H1 (cell line): ENCODE measurements at regions not wholly inside any gene's neighbourhood (a gene's known extent, or its start where the extent isn't known, plus 50 kb on each side); places are given as distances from the start of the nearest gene placed in this dataset.

ENCODE experiments used
- BRCA1 ChIP-seq: IDR thresholded peaks from 2 replicates; pipeline ENCODE4 v1.6.1; 2012; ENCODE audit warnings: low read depth, low read length, improper control_type of control experiment
- NANOG ChIP-seq: IDR thresholded peaks from 2 replicates; pipeline ENCODE4 v1.6.1; 2011; ENCODE audit warnings: low read length, low read depth, mild to moderate bottlenecking, inconsistent platforms; ENCODE audit not compliant: insufficient read depth, poor library complexity, severe bottlenecking
- PHF8 ChIP-seq: fragments of 200-600 bp; sonication (generic); conservative IDR thresholded peaks from 2 replicates; pipeline ENCODE4 v1.7.1; 2012; ENCODE audit warnings: low read depth, mild to moderate bottlenecking, inconsistent platforms, low read length, moderate library complexity
- RFX5 ChIP-seq: IDR thresholded peaks from 2 replicates; pipeline ENCODE4 v1.6.1; 2011; ENCODE audit warnings: low read depth, low read length, improper control_type of control experiment, borderline replicate concordance
- SAP30 ChIP-seq: fragments of 300-600 bp; sonication (generic); IDR thresholded peaks from 2 replicates; pipeline ENCODE4 v1.7.1; 2012; ENCODE audit warnings: low read length, moderate library complexity, mild to moderate bottlenecking, inconsistent platforms; ENCODE audit not compliant: insufficient read depth, insufficient replicate concordance
- TEAD4 ChIP-seq: IDR thresholded peaks from 2 replicates; pipeline ENCODE4 v1.6.1; 2012; ENCODE audit warnings: low read depth, low read length, inconsistent platforms, mixed read lengths
- TF ChIP-seq, protein P1 (sequence below): IDR thresholded peaks from 2 replicates; pipeline ENCODE4 v1.6.1; 2012; ENCODE audit warnings: inconsistent platforms

DNA sequence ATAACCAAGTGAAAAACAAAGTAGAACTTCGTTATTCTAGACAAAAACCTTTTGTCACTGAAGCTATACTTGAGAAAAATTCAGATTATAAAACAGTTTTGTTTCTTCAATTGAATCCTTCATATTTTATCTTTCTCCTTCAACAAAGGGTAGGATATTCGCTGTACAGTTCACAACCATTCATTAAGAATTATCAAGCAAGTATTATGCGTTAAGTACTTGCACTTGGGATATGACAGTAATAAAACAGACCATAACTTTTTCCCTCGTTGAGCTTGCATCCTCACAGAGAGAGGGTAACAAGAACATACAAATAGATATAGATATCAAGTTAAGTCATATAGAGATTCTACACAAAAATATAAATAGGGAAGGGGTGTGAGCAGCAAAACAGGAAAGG, 61.2 kb upstream of the MEOX2 start (continued):
- TF ChIP-seq NANOG (no peak), TEAD4 (no peak), RFX5 (no peak), PHF8 (no peak), BRCA1 (no peak), SAP30 (no peak)
- TF ChIP-seq, protein P1, sequence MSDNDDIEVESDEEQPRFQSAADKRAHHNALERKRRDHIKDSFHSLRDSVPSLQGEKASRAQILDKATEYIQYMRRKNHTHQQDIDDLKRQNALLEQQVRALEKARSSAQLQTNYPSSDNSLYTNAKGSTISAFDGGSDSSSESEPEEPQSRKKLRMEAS = no peak
